Neural progenitor cell (in vitro differentiated cells): ENCODE measurements at regions not wholly inside any gene's neighbourhood (a gene's known extent, or its start where the extent isn't known, plus 50 kb on each side); places are given as distances from the start of the nearest gene placed in this dataset.

ENCODE experiments used
- CTCF ChIP-seq: fragments of 200-600 bp; sonication (generic); IDR thresholded peaks from 2 replicates; pipeline ENCODE4 v1.5.1; 2017; ENCODE audit warnings: antibody characterized with exemption, mild to moderate bottlenecking
- EZH2 ChIP-seq: fragments of 200-600 bp; sonication (generic); IDR thresholded peaks from 2 replicates; pipeline ENCODE4 v1.6.1; 2017; ENCODE audit warnings: antibody characterized with exemption, mild to moderate bottlenecking, moderate library complexity

GRCh38 chr5:34511063-34511462, 145.1 kb upstream of the RAI14 start:
- TF ChIP-seq CTCF = no peak
- TF ChIP-seq EZH2 = no peak
